Tibial artery (tissue), 4 donors: ENCODE measurements at regions not wholly inside any gene's neighbourhood (a gene's known extent, or its start where the extent isn't known, plus 50 kb on each side); places are given as distances from the start of the nearest gene placed in this dataset.

ENCODE experiments used
- DNase-seq, 2 donors: peaks; one replicate each; pipeline ENCODE4 v3.0.0-alpha.2; 2019
- H3K27ac ChIP-seq, 2 donors: fragments of 200-600 bp; sonication (generic) in 1 of 2; 1 replicate in 1 of 2; 2 replicates in 1 of 2; pipeline ENCODE4 v1.5.1; 2018 to 2019; ENCODE audit warnings: mild to moderate bottlenecking in 1 of 2
- H3K27me3 ChIP-seq, 2 donors: fragments of 200-600 bp; sonication (generic) in 1 of 2; one replicate each; pipeline versions ENCODE4 v1.5.1 to v1.6.0; 2016 to 2019
- H3K36me3 ChIP-seq, 3 donors: fragments of 200-600 bp; sonication (generic) in 2 of 3; one replicate each; pipeline ENCODE4 v1.5.1; 2016 to 2019; ENCODE audit warnings: mild to moderate bottlenecking in 2 of 3
- H3K4me1 ChIP-seq, 4 donors: fragments of 200-600 bp; sonication (generic) in 2 of 4; 1 replicate in 3 of 4; 2 replicates in 1 of 4; pipeline ENCODE4 v1.5.1; 2016 to 2019
- H3K4me3 ChIP-seq, 2 donors: fragments of 200-600 bp; sonication (generic) in 1 of 2; 1 replicate in 1 of 2; 2 replicates in 1 of 2; pipeline ENCODE4 v1.5.1; 2018 to 2019; ENCODE audit warnings: mild to moderate bottlenecking in 2 of 2
- H3K9me3 ChIP-seq, 3 donors: fragments of 200-600 bp; sonication (generic) in 1 of 3; one replicate each; pipeline ENCODE4 v1.5.1; 2016 to 2019
- intact Hi-C: fragments of 100-400 bp; cut with DNase I; formaldehyde crosslinking; loops from one replicate; pipeline ENCODE4 v1.15.0; 2023; ENCODE audit warnings: low total_unique reads
- TF ChIP-seq, protein P1 (sequence below), 2 experiments: fragments of 200-600 bp in 1 of 2; fragments of 450-650 bp in 1 of 2; IDR thresholded peaks; one replicate each; pipeline ENCODE4 v1.5.1; 2017 to 2019; ENCODE audit warnings: antibody characterized with exemption in 2 of 2, mild to moderate bottlenecking in 1 of 2, moderate library complexity in 1 of 2

DNA sequence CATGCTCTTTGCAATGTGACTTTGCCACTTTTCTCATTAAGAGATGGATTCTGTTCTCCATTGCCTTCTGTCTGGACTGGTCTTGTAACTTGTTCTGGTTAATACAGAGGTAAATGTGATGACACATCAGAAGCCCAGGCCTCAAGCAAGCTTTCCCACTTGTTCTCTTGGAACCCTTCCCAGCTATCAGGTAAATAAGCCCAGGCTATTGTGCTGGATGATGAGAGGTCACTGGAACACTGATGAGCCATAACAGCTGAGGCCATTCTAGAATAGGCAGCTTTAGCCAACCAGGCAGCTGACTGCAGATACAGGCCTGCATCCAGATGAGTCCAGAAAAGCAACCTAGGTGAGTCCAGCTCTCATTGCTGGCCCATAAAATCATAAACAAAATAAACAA is 1007.0 kb upstream of the ACVR2A start:
- intact Hi-C loops = no loop called here
- TF ChIP-seq, protein P1, sequence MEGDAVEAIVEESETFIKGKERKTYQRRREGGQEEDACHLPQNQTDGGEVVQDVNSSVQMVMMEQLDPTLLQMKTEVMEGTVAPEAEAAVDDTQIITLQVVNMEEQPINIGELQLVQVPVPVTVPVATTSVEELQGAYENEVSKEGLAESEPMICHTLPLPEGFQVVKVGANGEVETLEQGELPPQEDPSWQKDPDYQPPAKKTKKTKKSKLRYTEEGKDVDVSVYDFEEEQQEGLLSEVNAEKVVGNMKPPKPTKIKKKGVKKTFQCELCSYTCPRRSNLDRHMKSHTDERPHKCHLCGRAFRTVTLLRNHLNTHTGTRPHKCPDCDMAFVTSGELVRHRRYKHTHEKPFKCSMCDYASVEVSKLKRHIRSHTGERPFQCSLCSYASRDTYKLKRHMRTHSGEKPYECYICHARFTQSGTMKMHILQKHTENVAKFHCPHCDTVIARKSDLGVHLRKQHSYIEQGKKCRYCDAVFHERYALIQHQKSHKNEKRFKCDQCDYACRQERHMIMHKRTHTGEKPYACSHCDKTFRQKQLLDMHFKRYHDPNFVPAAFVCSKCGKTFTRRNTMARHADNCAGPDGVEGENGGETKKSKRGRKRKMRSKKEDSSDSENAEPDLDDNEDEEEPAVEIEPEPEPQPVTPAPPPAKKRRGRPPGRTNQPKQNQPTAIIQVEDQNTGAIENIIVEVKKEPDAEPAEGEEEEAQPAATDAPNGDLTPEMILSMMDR (IDR thresholded peaks at IDR 0.05) = no peak

DNA sequence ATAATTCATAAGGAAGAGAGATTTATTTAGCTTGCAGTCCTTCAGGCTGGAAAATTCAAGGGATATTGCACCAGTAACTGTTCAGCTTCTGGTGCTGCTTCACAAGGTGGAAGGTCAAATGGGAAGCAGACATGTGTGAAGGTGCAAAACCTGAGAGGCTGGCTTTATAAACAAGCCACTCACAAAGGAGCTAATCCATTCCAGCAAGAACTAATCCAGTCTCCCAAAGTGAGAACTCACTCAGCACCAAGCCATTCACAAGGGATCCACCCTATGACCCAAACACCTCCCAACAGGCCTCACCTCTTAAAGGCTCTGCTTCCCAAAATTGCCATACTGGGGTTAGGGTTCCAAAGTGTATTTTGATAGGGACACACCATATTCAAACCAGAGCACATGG is 1018.4 kb upstream of the ACVR2A start:
- Histone ChIP-seq H3K9me3 (peaks cover 0 to 3% (median 0%) of the 10 kb centered on the region in 3 donors), H3K4me1 (peaks cover 0 to 4% (median 0%) of the 10 kb centered on the region in 4 donors), H3K4me3 (no peak overlapping the region), H3K36me3 (no peaks in the 10 kb centered on the region), H3K27ac (no peak overlapping the region), H3K27me3 (no peaks in the 10 kb centered on the region)
- intact Hi-C loops = no loop called here
- DNase-seq = no peak
- TF ChIP-seq, protein P1 (IDR thresholded peaks at IDR 0.05) = no peak

More for the DNA sequence above, 1007.0 kb upstream of the ACVR2A start:
- no peak for DNase-seq
- Histone ChIP-seq H3K4me1 (no peaks in the 10 kb centered on the region), H3K27ac (no peak overlapping the region), H3K27me3 (no peaks in the 10 kb centered on the region), H3K4me3 (no peak overlapping the region), H3K36me3 (no peaks in the 10 kb centered on the region), H3K9me3 (no peaks in the 10 kb centered on the region)

DNA sequence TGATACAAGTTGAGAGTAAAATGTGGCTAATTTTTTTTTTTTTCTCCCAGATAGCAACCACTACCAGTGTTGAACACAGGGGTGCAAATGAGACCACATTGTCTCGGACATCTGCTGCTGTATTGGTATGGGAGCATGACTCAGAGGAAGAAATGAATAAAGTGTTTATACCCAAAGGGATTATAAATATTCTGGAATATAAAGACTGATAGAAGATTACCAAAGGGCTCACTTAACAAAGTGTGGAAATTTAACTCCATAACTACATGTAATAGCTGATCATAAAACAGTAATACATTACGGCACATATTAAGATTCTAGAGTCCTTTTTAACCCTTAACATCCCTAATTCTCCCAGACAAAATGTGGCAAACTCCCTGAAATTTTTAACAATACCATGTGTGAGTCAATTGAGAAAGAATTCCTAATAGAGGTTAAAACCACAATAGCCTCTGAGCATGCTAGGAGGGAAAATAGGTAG is 1023.0 kb upstream of the ACVR2A start:
- H3K4me1 ChIP-seq = peaks cover 0 to 4% (median 0%) of the 10 kb centered on the region in 4 donors
- no peaks in the 10 kb centered on the region for H3K27me3 ChIP-seq
- no peaks in the 10 kb centered on the region for H3K36me3 ChIP-seq
- intact Hi-C loops = no loop called here
- peaks cover 0 to 3% (median 0%) of the 10 kb centered on the region in 3 donors for H3K9me3 ChIP-seq
- no peak overlapping the region for H3K4me3 ChIP-seq
- no peak for DNase-seq
- no peak overlapping the region for H3K27ac ChIP-seq
- TF ChIP-seq, protein P1 (IDR thresholded peaks at IDR 0.05) = no peak

DNA sequence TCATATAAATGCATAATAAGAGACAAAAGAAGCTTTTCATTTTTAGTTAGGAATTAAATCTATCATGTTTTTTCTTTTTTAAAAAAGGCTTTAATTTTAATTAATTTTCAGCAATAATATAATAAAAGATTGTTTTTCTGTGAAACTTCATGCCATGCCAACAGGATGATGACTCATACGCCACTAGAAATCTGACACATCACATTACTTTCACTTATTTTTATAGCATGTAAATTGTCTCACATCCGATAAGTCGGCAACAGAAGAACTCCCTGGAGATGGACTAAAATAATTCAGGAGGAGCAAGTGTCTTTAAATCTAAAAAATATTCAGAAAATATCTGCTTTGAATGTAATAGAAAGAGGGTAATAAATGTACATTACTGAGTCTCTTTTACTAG is 1024.2 kb upstream of the ACVR2A start:
- no peaks in the 10 kb centered on the region for H3K27me3 ChIP-seq
- no peak for DNase-seq
- intact Hi-C loops = no loop called here
- H3K9me3 ChIP-seq = peaks cover 0 to 3% (median 0%) of the 10 kb centered on the region in 3 donors
- peaks cover 0 to 4% (median 0%) of the 10 kb centered on the region in 4 donors for H3K4me1 ChIP-seq
- TF ChIP-seq, protein P1 (IDR thresholded peaks at IDR 0.05) = no peak
- no peak overlapping the region for H3K4me3 ChIP-seq
- H3K27ac ChIP-seq = no peak overlapping the region
- no peaks in the 10 kb centered on the region for H3K36me3 ChIP-seq

DNA sequence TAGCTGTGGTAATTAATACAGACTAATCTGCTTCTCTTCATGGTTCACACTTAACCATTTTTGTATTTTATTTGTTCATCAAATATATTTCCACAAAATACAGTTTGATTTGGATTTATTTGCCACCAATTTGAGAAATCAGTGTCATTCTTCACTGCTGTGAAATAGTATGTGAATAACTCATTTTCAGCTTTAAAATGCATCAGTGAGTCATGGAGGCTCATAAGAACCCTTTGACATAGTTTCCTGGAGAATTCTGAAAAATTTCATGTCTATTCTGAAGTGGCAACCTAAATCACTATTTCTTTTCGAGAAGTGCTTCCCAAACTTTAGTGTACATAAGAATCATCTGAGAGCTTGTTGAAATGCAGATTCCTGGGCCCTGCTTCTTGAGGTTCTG is 1026.7 kb upstream of the ACVR2A start:
- Histone ChIP-seq H3K9me3 (peaks cover 0 to under 1% (median 0%) of the 10 kb centered on the region in 3 donors), H3K4me1 (peaks cover 0 to 4% (median 0%) of the 10 kb centered on the region in 4 donors), H3K27ac (no peak overlapping the region), H3K27me3 (no peaks in the 10 kb centered on the region), H3K4me3 (no peak overlapping the region), H3K36me3 (no peaks in the 10 kb centered on the region)
- intact Hi-C loops = no loop called here
- TF ChIP-seq, protein P1 (IDR thresholded peaks at IDR 0.05) = no peak
- no peak for DNase-seq

DNA sequence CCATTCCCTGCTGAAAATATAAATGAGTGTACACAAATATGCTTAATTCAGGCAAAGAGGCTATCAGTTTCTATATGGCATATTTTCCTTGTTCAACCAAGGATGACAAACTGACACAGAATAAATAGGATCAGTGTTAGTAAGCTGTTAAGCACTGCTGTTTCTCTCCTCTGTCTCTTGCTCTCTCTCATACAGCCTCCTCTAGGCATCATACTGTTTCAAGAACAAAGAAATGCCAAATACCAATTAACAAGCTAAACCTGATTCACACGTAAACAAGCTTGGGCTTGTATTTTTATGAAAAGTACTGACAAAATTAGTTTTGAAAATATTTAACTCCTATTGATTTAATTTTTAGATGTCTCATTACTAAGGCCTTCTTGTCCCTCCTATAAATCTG is 1027.2 kb upstream of the ACVR2A start:
- Histone ChIP-seq H3K4me1 (peaks cover 0 to 4% (median 0%) of the 10 kb centered on the region in 4 donors), H3K27ac (no peak overlapping the region), H3K4me3 (no peak overlapping the region), H3K9me3 (peaks cover 0 to 5% (median 2%) of the 10 kb centered on the region in 3 donors), H3K27me3 (no peaks in the 10 kb centered on the region), H3K36me3 (no peaks in the 10 kb centered on the region)
- TF ChIP-seq, protein P1 (IDR thresholded peaks at IDR 0.05) = no peak
- intact Hi-C loops = no loop called here
- DNase-seq = no peak
